Suprapubic skin (tissue), 4 donors: ENCODE measurements at regions not wholly inside any gene's neighbourhood (a gene's known extent, or its start where the extent isn't known, plus 50 kb on each side); places are given as distances from the start of the nearest gene placed in this dataset.

Source experiments
- DNase-seq, 2 donors: peaks; one replicate each; pipeline ENCODE4 v3.0.0-alpha.2; 2019; ENCODE audit warnings: low spot score in 2 of 2
- H3K27ac ChIP-seq: fragments of 200-600 bp; sonication (generic); one replicate; pipeline ENCODE4 v1.5.1; 2019
- H3K27me3 ChIP-seq: fragments of 200-600 bp; sonication (generic); one replicate; pipeline ENCODE4 v1.5.1; 2019
- H3K36me3 ChIP-seq: fragments of 200-600 bp; sonication (generic); one replicate; pipeline ENCODE4 v1.5.1; 2019
- H3K4me1 ChIP-seq: fragments of 200-600 bp; sonication (generic); one replicate; pipeline ENCODE4 v1.5.1; 2019
- H3K4me3 ChIP-seq: fragments of 200-600 bp; sonication (generic); one replicate; pipeline ENCODE4 v1.5.1; 2019; ENCODE audit warnings: mild to moderate bottlenecking
- H3K9me3 ChIP-seq: fragments of 200-600 bp; sonication (generic); one replicate; pipeline ENCODE4 v1.5.1; 2019
- CTCF ChIP-seq, 2 donors: fragments of 200-600 bp in 1 of 2; fragments of 450-650 bp in 1 of 2; sonication (generic) in 1 of 2; IDR thresholded peaks; one replicate each; pipeline ENCODE4 v1.5.1; 2016 to 2019; ENCODE audit warnings: antibody characterized with exemption in 2 of 2, mild to moderate bottlenecking in 1 of 2, moderate library complexity in 1 of 2
- EP300 ChIP-seq: sonication (generic); formaldehyde crosslinking; IDR thresholded peaks from one replicate; pipeline ENCODE4 v1.6.1; 2017; ENCODE audit warnings: antibody characterized with exemption
- POLR2A ChIP-seq, 2 donors: fragments of 450-650 bp; IDR thresholded peaks; one replicate each; pipeline ENCODE4 v1.6.1; 2017; ENCODE audit warnings: antibody characterized with exemption in 2 of 2, mild to moderate bottlenecking in 2 of 2, moderate library complexity in 2 of 2
- POLR2AphosphoS5 ChIP-seq, 3 donors: sonication (generic); formaldehyde crosslinking; IDR thresholded peaks; one replicate each; pipeline ENCODE4 v1.6.1; 2017; ENCODE audit warnings: antibody characterized with exemption in 3 of 3
- WGBS: methylation state at CpG from one replicate; pipeline ENCODE4 v1.1.5; 2018; 5-methylcytosine and 5-hydroxymethylcytosine counted together

DNA sequence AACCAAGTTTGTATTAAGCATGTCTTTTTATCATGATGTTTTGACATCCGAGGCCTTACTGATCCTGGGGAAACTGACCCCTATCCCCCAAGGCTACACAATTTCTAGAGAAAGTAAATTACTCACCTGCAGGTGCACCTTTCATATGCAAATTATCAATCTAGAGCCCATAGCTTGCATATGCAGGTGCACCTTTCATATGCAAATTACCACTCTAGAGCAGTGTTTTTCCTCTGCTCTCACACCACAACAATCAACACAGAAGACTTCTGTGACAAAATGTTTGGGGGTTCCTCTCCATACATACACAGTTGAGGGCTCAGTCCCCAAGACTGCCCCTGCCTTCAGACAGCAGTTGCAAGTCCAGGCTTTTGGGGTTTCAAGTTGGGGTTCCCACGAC, 203.7 kb upstream of the RORB start:
- 82% methylated on average over 2 of the region's 2 CpGs for WGBS
- TF ChIP-seq CTCF (IDR thresholded peaks at IDR 0.05) = no peak
- no peak for TF ChIP-seq EP300
- no peak for TF ChIP-seq POLR2A (IDR thresholded peaks at IDR 0.05)
- TF ChIP-seq POLR2AphosphoS5 (IDR thresholded peaks at IDR 0.05) = no peak
- no peak for DNase-seq

GRCh38 chr9:74303945-74304344, 193.2 kb upstream of the RORB start:
- no peaks in the 10 kb centered on the region for H3K36me3 ChIP-seq
- TF ChIP-seq EP300 (no peak), CTCF (IDR thresholded peaks at IDR 0.05) (no peak), POLR2A (IDR thresholded peaks at IDR 0.05) (no peak), POLR2AphosphoS5 (IDR thresholded peaks at IDR 0.05) (no peak)
- H3K27ac ChIP-seq = no peak overlapping the region
- 70% methylated on average over 6 of the region's 6 CpGs for WGBS
- DNase-seq = no peak
- H3K4me1 ChIP-seq = no peaks in the 10 kb centered on the region
- H3K9me3 ChIP-seq = no peaks in the 10 kb centered on the region
- H3K4me3 ChIP-seq = no peak overlapping the region
- no peaks in the 10 kb centered on the region for H3K27me3 ChIP-seq

More for the DNA sequence above, 203.7 kb upstream of the RORB start:
- H3K4me1 ChIP-seq = no peaks in the 10 kb centered on the region
- no peaks in the 10 kb centered on the region for H3K27me3 ChIP-seq
- H3K27ac ChIP-seq = no peak overlapping the region
- H3K9me3 ChIP-seq = no peaks in the 10 kb centered on the region
- H3K36me3 ChIP-seq = no peaks in the 10 kb centered on the region
- no peak overlapping the region for H3K4me3 ChIP-seq

DNA sequence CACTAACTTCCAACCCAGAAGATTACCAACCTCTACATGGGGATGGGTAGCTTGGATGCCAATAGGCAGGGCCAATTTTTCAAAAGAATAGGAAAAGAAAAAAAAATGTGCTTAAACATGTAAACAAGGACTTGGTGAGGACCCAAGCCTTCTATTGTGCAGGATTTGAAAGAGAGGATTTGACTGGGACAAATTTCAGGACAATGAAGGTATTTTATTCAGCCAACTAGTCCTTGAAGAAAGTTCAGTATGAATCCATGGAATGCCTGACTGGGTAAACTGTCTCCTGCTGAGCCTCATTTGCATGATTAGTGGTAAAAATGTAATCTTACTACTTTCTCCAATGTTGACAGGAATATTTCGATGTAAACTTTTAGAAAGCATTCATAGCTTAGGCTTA, 192.5 kb upstream of the RORB start:
- no peaks in the 10 kb centered on the region for H3K27me3 ChIP-seq
- H3K9me3 ChIP-seq = no peaks in the 10 kb centered on the region
- H3K36me3 ChIP-seq = no peaks in the 10 kb centered on the region
- H3K4me3 ChIP-seq = no peak overlapping the region
- WGBS = 97% methylated on average over 1 of the region's 1 CpG
- DNase-seq = no peak
- H3K27ac ChIP-seq = no peak overlapping the region
- H3K4me1 ChIP-seq = no peaks in the 10 kb centered on the region
- TF ChIP-seq CTCF (IDR thresholded peaks at IDR 0.05) (no peak), POLR2A (IDR thresholded peaks at IDR 0.05) (no peak), EP300 (no peak), POLR2AphosphoS5 (IDR thresholded peaks at IDR 0.05) (no peak)

GRCh38 chr9:74309654-74310053, 187.5 kb upstream of the RORB start:
- no peak for DNase-seq
- Histone ChIP-seq H3K27me3 (no peaks in the 10 kb centered on the region), H3K27ac (no peak overlapping the region), H3K4me1 (no peaks in the 10 kb centered on the region), H3K4me3 (no peak overlapping the region), H3K36me3 (no peaks in the 10 kb centered on the region), H3K9me3 (no peaks in the 10 kb centered on the region)
- WGBS = 53% methylated on average over 2 of the region's 2 CpGs
- TF ChIP-seq CTCF (IDR thresholded peaks at IDR 0.05) (no peak), POLR2AphosphoS5 (IDR thresholded peaks at IDR 0.05) (no peak), EP300 (no peak), POLR2A (IDR thresholded peaks at IDR 0.05) (no peak)

- Histone ChIP-seq H3K36me3 (no peaks in the 10 kb centered on the region), H3K4me3 (no peak overlapping the region), H3K27ac (no peak overlapping the region), H3K4me1 (no peaks in the 10 kb centered on the region), H3K9me3 (no peaks in the 10 kb centered on the region), H3K27me3 (no peaks in the 10 kb centered on the region)
- TF ChIP-seq POLR2A (IDR thresholded peaks at IDR 0.05) (no peak), CTCF (IDR thresholded peaks at IDR 0.05) (no peak), POLR2AphosphoS5 (IDR thresholded peaks at IDR 0.05) (no peak), EP300 (no peak)
- WGBS = 37% methylated on average over 1 of the region's 1 CpG
- no peak for DNase-seq
These were observed 179.9 kb upstream of the RORB start for GRCh38 chr9:74317235-74317634.
